ENCODE measurements at regions not wholly inside any gene's neighbourhood (a gene's known extent, or its start where the extent isn't known, plus 50 kb on each side); places are given as distances from the start of the nearest gene placed in this dataset.

- TF ChIP-seq POLR2A (IDR thresholded peaks at IDR 0.05) (no peak), CTCF (IDR thresholded peaks at IDR 0.05) (no peak)
Observed at GRCh38 chr2:240322231-240322955, 113.1 kb upstream of the GPC1 start.
